ENCODE measurements at regions not wholly inside any gene's neighbourhood (a gene's known extent, or its start where the extent isn't known, plus 50 kb on each side); places are given as distances from the start of the nearest gene placed in this dataset.
A peak's percentile ranks its signal among the peaks of the same experiment; 100 is the strongest.

GRCh38 chr20:24160563-24161281 is 172.1 kb upstream of the GGTLC1 start:
- no peaks in the 10 kb centered on the region for H3K9me3 Mint-ChIP-seq
- no peak overlapping the region for H3K27ac Mint-ChIP-seq
- H3K36me3 Mint-ChIP-seq (ENCODE audit: low read depth), result no peaks in the 10 kb centered on the region
- ChIA-PET CTCF (interaction anchor here (1.8 kb wide), 1 partner anchor 11 kb away, joined by 5 read pairs; no protein-coding TSS in a partner anchor), POLR2A (no interaction called here)
- no peak for DNase-seq
- peaks cover 11% of the 10 kb centered on the region for H3K4me1 Mint-ChIP-seq
- H3K27me3 Mint-ChIP-seq, result peaks cover 1% of the 10 kb centered on the region
- H3K4me3 Mint-ChIP-seq, result no peak overlapping the region

- CTCF ChIA-PET, result interaction anchor here (0.8 kb wide), 1 partner anchor 9 kb away, joined by 6 read pairs; no protein-coding TSS in a partner anchor
- Mint-ChIP-seq H3K27me3 (peaks cover 8% of the 10 kb centered on the region), H3K4me3 (no peak overlapping the region), H3K27ac (no peak overlapping the region), H3K4me1 (peaks cover 11% of the 10 kb centered on the region), H3K36me3 (ENCODE audit: low read depth) (no peaks in the 10 kb centered on the region), H3K9me3 (no peaks in the 10 kb centered on the region)
- POLR2A ChIA-PET, result no interaction called here
- no peak for DNase-seq
Observed at GRCh38 chr20:24158281-24158680, 169.7 kb upstream of the GGTLC1 start.

GRCh38 chr20:24157213-24157612 is 168.6 kb upstream of the GGTLC1 start:
- H3K27me3 Mint-ChIP-seq, result peaks cover 8% of the 10 kb centered on the region
- peaks cover 11% of the 10 kb centered on the region for H3K4me1 Mint-ChIP-seq
- H3K9me3 Mint-ChIP-seq, result no peaks in the 10 kb centered on the region
- peak; percentile 48 for DNase-seq
- H3K27ac Mint-ChIP-seq, result no peak overlapping the region
- POLR2A ChIA-PET, result no interaction called here
- CTCF ChIA-PET, result interaction anchor here (0.7 kb wide), 1 partner anchor 220 kb away, joined by 3 read pairs; no protein-coding TSS in a partner anchor
- no peak overlapping the region for H3K4me3 Mint-ChIP-seq
- no peaks in the 10 kb centered on the region for H3K36me3 Mint-ChIP-seq (ENCODE audit: low read depth)

GRCh38 chr20:24153101-24154040 is 164.8 kb upstream of the GGTLC1 start:
- POLR2A ChIA-PET, result no interaction called here

GRCh38 chr20:24151621-24152294 is 163.2 kb upstream of the GGTLC1 start:
- Mint-ChIP-seq H3K27ac (no peak overlapping the region), H3K4me1 (peaks cover 14% of the 10 kb centered on the region), H3K4me3 (no peak overlapping the region), H3K36me3 (ENCODE audit: low read depth) (no peaks in the 10 kb centered on the region), H3K27me3 (peaks cover 7% of the 10 kb centered on the region), H3K9me3 (no peaks in the 10 kb centered on the region)
- ChIA-PET POLR2A (no interaction called here), CTCF (no interaction called here)
- DNase-seq, result no peak

More at GRCh38 chr20:24153101-24154040, 164.8 kb upstream of the GGTLC1 start:
- Mint-ChIP-seq H3K9me3 (no peaks in the 10 kb centered on the region), H3K4me3 (no peak overlapping the region), H3K27me3 (peaks cover 7% of the 10 kb centered on the region), H3K36me3 (ENCODE audit: low read depth) (no peaks in the 10 kb centered on the region), H3K27ac (no peak overlapping the region), H3K4me1 (peaks cover 16% of the 10 kb centered on the region)
- no peak for DNase-seq
- CTCF ChIA-PET, result no interaction called here

- H3K36me3 Mint-ChIP-seq (ENCODE audit: low read depth), result no peaks in the 10 kb centered on the region
- peaks cover 13% of the 10 kb centered on the region for H3K4me1 Mint-ChIP-seq
- peaks cover 12% of the 10 kb centered on the region for H3K27me3 Mint-ChIP-seq
- H3K9me3 Mint-ChIP-seq, result no peaks in the 10 kb centered on the region
- POLR2A ChIA-PET, result no interaction called here
- no peak overlapping the region for H3K27ac Mint-ChIP-seq
- DNase-seq, result no peak
- CTCF ChIA-PET, result interaction anchor here (1.0 to 2.0 kb wide), 2 partner anchors 7 to 9 kb away, joined by 3 to 6 read pairs; no protein-coding TSS in a partner anchor
- H3K4me3 Mint-ChIP-seq, result no peak overlapping the region
Observed at GRCh38 chr20:24150406-24150805, 161.8 kb upstream of the GGTLC1 start.

- no peak overlapping the region for H3K4me3 Mint-ChIP-seq
- peaks cover 13% of the 10 kb centered on the region for H3K4me1 Mint-ChIP-seq
- ChIA-PET CTCF (interaction anchor here (1.0 to 2.0 kb wide), 2 partner anchors 8 to 9 kb away, joined by 3 to 6 read pairs; no protein-coding TSS in a partner anchor), POLR2A (no interaction called here)
- H3K27ac Mint-ChIP-seq, result no peak overlapping the region
- no peaks in the 10 kb centered on the region for H3K36me3 Mint-ChIP-seq (ENCODE audit: low read depth)
- no peaks in the 10 kb centered on the region for H3K9me3 Mint-ChIP-seq
- DNase-seq, result no peak
- peaks cover 10% of the 10 kb centered on the region for H3K27me3 Mint-ChIP-seq
Observed at GRCh38 chr20:24149881-24150307, 161.3 kb upstream of the GGTLC1 start.

GRCh38 chr20:24149175-24149574 is 160.6 kb upstream of the GGTLC1 start:
- H3K27me3 Mint-ChIP-seq, result peaks cover 10% of the 10 kb centered on the region
- no peak overlapping the region for H3K4me3 Mint-ChIP-seq
- ChIA-PET POLR2A (no interaction called here), CTCF (interaction anchor here (2.0 kb wide), 1 partner anchor 9 kb away, joined by 6 read pairs; no protein-coding TSS in a partner anchor)
- H3K4me1 Mint-ChIP-seq, result peaks cover 13% of the 10 kb centered on the region
- DNase-seq, result no peak
- no peaks in the 10 kb centered on the region for H3K9me3 Mint-ChIP-seq
- H3K27ac Mint-ChIP-seq, result no peak overlapping the region
- H3K36me3 Mint-ChIP-seq (ENCODE audit: low read depth), result no peaks in the 10 kb centered on the region

- H3K4me1 Mint-ChIP-seq, result peaks cover 13% of the 10 kb centered on the region
- no peaks in the 10 kb centered on the region for H3K36me3 Mint-ChIP-seq (ENCODE audit: low read depth)
- no peak overlapping the region for H3K27ac Mint-ChIP-seq
- DNase-seq, result peak; percentile 31
- peaks cover 7% of the 10 kb centered on the region for H3K27me3 Mint-ChIP-seq
- POLR2A ChIA-PET, result no interaction called here
- H3K4me3 Mint-ChIP-seq, result no peak overlapping the region
- CTCF ChIA-PET, result no interaction called here
- H3K9me3 Mint-ChIP-seq, result no peaks in the 10 kb centered on the region
Observed at GRCh38 chr20:24148372-24148771, 159.8 kb upstream of the GGTLC1 start.

GRCh38 chr20:24147961-24148360 is 159.4 kb upstream of the GGTLC1 start:
- ChIA-PET CTCF (no interaction called here), POLR2A (no interaction called here)

GRCh38 chr20:24147479-24147878 is 158.9 kb upstream of the GGTLC1 start:
- Mint-ChIP-seq H3K36me3 (ENCODE audit: low read depth) (no peaks in the 10 kb centered on the region), H3K4me3 (no peak overlapping the region), H3K27ac (no peak overlapping the region), H3K9me3 (no peaks in the 10 kb centered on the region), H3K27me3 (peaks cover 7% of the 10 kb centered on the region), H3K4me1 (peaks cover 13% of the 10 kb centered on the region)
- ChIA-PET CTCF (no interaction called here), POLR2A (no interaction called here)
- no peak for DNase-seq

More at GRCh38 chr20:24147961-24148360, 159.4 kb upstream of the GGTLC1 start:
- no peak overlapping the region for H3K4me3 Mint-ChIP-seq
- H3K4me1 Mint-ChIP-seq, result peaks cover 13% of the 10 kb centered on the region
- H3K9me3 Mint-ChIP-seq, result no peaks in the 10 kb centered on the region
- H3K27me3 Mint-ChIP-seq, result peaks cover 7% of the 10 kb centered on the region
- no peaks in the 10 kb centered on the region for H3K36me3 Mint-ChIP-seq (ENCODE audit: low read depth)
- H3K27ac Mint-ChIP-seq, result no peak overlapping the region
- no peak for DNase-seq

- POLR2A ChIA-PET, result no interaction called here
- Mint-ChIP-seq H3K27ac (no peak overlapping the region), H3K4me3 (no peak overlapping the region), H3K36me3 (ENCODE audit: low read depth) (no peaks in the 10 kb centered on the region), H3K27me3 (peaks cover 11% of the 10 kb centered on the region), H3K9me3 (peaks cover 2% of the 10 kb centered on the region), H3K4me1 (peaks cover 13% of the 10 kb centered on the region)
- no peak for DNase-seq
- CTCF ChIA-PET, result no interaction called here
Observed at GRCh38 chr20:24146231-24146634, 157.7 kb upstream of the GGTLC1 start.

- CTCF ChIA-PET, result no interaction called here
- H3K27me3 Mint-ChIP-seq, result peaks cover 11% of the 10 kb centered on the region
Observed at GRCh38 chr20:24144371-24144770, 155.8 kb upstream of the GGTLC1 start.

More at GRCh38 chr20:24144371-24144770, 155.8 kb upstream of the GGTLC1 start:
- H3K9me3 Mint-ChIP-seq, result peaks cover 2% of the 10 kb centered on the region
- DNase-seq, result no peak
- H3K36me3 Mint-ChIP-seq (ENCODE audit: low read depth), result no peaks in the 10 kb centered on the region
- H3K27ac Mint-ChIP-seq, result no peak overlapping the region
- POLR2A ChIA-PET, result no interaction called here
- peaks cover 13% of the 10 kb centered on the region for H3K4me1 Mint-ChIP-seq
- no peak overlapping the region for H3K4me3 Mint-ChIP-seq

All from activated CD4-positive, alpha-beta memory T cell treated with anti-CD3 and anti-CD28 coated beads, Interleukin-2, amount 10 ng/mL, durations not matched to agents 7 days and 5 days (primary cell).